HL-60 (cell line): ENCODE measurements at regions not wholly inside any gene's neighbourhood (a gene's known extent, or its start where the extent isn't known, plus 50 kb on each side); places are given as distances from the start of the nearest gene placed in this dataset.

Experiments
- DNase-seq, 2 experiments: peaks; one replicate each; pipeline ENCODE4 v3.0.0-alpha.2; 2010 to 2020; ENCODE audit warnings: low read depth in 1 of 2, low spot score in 1 of 2
- H3K27ac ChIP-seq: fragments of 250-450 bp; sonication (Bioruptor Pico); replicated peaks from 2 replicates; pipeline ENCODE4 v1.5.1; 2020; ENCODE audit warnings: mild to moderate bottlenecking, moderate library complexity
- H3K27me3 ChIP-seq: fragments of 250-450 bp; sonication (Bioruptor Pico); 2 replicates; pipeline ENCODE4 v1.5.1; 2021; ENCODE audit warnings: mild to moderate bottlenecking, moderate library complexity; ENCODE audit not compliant: insufficient read depth, poor library complexity, severe bottlenecking
- H3K4me3 ChIP-seq: replicated peaks from 2 replicates; pipeline ENCODE4 v1.5.1; 2011; ENCODE audit warnings: mild to moderate bottlenecking, control low read depth, low read length; ENCODE audit not compliant: insufficient read depth
- GABPA ChIP-seq: IDR thresholded peaks from 2 replicates; pipeline ENCODE4 v1.6.1; 2012; ENCODE audit warnings: low read depth
- POLR2AphosphoS5 ChIP-seq: IDR thresholded peaks from 2 replicates; pipeline ENCODE4 v1.6.1; 2012; ENCODE audit warnings: low read depth
- SPI1 ChIP-seq: IDR thresholded peaks from 2 replicates; pipeline ENCODE4 v1.6.1; 2012; ENCODE audit warnings: low read depth, mild to moderate bottlenecking, borderline replicate concordance
- TF ChIP-seq, protein P1 (sequence below): IDR thresholded peaks from 2 replicates; pipeline ENCODE4 v1.6.1; 2012; ENCODE audit warnings: low read depth; ENCODE audit not compliant: insufficient replicate concordance
- TF ChIP-seq, protein P2 (sequence below): IDR thresholded peaks from one replicate; pipeline ENCODE4 v1.5.1; 2011; ENCODE audit warnings: low read length, control low read depth, inconsistent platforms; ENCODE audit not compliant: insufficient read depth

DNA sequence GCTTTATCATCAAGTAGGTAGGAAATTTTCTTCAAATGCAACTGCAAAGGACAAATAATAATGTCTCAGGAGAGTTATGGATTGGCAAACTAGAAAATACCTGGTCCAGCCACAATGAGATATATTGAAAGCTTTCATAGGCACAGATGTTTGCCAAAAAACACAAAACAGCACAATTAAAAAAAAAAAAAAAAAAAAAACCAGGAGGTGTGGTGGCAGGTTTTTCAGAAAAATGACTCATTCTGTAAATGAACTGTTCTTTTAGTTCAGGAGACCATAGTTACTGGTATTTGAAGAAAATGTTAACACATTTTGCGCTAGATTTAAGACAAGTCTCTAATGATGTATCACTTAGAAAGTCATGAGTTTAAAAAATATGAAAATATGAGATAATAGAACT, 55.0 kb upstream of the JCAD start:
- Histone ChIP-seq H3K27ac (no peak overlapping the region), H3K27me3 (peaks cover 3% of the 10 kb centered on the region), H3K4me3 (no peak overlapping the region)
- TF ChIP-seq, protein P1, sequence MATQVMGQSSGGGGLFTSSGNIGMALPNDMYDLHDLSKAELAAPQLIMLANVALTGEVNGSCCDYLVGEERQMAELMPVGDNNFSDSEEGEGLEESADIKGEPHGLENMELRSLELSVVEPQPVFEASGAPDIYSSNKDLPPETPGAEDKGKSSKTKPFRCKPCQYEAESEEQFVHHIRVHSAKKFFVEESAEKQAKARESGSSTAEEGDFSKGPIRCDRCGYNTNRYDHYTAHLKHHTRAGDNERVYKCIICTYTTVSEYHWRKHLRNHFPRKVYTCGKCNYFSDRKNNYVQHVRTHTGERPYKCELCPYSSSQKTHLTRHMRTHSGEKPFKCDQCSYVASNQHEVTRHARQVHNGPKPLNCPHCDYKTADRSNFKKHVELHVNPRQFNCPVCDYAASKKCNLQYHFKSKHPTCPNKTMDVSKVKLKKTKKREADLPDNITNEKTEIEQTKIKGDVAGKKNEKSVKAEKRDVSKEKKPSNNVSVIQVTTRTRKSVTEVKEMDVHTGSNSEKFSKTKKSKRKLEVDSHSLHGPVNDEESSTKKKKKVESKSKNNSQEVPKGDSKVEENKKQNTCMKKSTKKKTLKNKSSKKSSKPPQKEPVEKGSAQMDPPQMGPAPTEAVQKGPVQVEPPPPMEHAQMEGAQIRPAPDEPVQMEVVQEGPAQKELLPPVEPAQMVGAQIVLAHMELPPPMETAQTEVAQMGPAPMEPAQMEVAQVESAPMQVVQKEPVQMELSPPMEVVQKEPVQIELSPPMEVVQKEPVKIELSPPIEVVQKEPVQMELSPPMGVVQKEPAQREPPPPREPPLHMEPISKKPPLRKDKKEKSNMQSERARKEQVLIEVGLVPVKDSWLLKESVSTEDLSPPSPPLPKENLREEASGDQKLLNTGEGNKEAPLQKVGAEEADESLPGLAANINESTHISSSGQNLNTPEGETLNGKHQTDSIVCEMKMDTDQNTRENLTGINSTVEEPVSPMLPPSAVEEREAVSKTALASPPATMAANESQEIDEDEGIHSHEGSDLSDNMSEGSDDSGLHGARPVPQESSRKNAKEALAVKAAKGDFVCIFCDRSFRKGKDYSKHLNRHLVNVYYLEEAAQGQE: no peak
- DNase-seq: no peak

DNA sequence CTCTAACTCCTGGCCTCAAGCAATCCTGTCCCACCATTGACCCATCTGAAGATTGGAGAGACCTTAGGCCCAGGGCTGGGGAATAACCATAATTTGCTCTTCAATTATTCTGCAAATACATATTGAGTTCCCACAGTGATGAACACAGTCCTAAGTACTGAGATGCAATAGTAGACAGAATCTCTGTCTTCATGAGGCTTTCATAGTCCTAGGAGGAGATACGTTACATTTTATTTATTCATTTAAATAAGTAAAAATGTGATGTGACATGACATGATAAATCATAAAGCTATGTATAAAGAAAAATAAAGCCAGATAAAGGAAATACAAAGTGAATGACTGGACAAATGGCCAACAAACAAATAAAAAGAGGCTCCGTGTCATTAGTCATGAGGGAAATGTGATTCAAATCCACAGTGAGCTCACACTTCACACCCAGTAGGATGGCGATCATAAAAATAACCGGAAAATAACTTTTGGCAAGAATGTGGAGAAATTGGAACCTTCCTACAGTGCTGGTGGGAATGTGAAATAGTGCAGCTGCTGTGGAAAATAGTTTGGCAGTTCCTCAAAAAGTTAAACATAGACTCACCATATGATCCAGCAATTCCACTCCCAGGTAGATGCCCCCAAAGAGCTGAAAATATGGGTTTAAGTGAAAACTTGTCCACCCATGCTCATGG, 52.1 kb upstream of the JCAD start:
- H3K4me3 ChIP-seq: no peak overlapping the region
- TF ChIP-seq SPI1: no peak
- no peak for TF ChIP-seq GABPA
- TF ChIP-seq, protein P1: no peak
- no peak for TF ChIP-seq POLR2AphosphoS5
- TF ChIP-seq, protein P2, sequence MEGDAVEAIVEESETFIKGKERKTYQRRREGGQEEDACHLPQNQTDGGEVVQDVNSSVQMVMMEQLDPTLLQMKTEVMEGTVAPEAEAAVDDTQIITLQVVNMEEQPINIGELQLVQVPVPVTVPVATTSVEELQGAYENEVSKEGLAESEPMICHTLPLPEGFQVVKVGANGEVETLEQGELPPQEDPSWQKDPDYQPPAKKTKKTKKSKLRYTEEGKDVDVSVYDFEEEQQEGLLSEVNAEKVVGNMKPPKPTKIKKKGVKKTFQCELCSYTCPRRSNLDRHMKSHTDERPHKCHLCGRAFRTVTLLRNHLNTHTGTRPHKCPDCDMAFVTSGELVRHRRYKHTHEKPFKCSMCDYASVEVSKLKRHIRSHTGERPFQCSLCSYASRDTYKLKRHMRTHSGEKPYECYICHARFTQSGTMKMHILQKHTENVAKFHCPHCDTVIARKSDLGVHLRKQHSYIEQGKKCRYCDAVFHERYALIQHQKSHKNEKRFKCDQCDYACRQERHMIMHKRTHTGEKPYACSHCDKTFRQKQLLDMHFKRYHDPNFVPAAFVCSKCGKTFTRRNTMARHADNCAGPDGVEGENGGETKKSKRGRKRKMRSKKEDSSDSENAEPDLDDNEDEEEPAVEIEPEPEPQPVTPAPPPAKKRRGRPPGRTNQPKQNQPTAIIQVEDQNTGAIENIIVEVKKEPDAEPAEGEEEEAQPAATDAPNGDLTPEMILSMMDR: no peak
- no peak overlapping the region for H3K27ac ChIP-seq
- DNase-seq: no peak
- H3K27me3 ChIP-seq: peaks cover 3% of the 10 kb centered on the region
